Endodermal cell (in vitro differentiated cells): ENCODE measurements at regions not wholly inside any gene's neighbourhood (a gene's known extent, or its start where the extent isn't known, plus 50 kb on each side); places are given as distances from the start of the nearest gene placed in this dataset.

ENCODE experiments used
- DNase-seq: peaks from one replicate; pipeline ENCODE4 v3.0.0-alpha.2; 2017
- H3K27ac ChIP-seq: 2 replicates; pipeline ENCODE4 v1.5.1; 2013; ENCODE audit warnings: mild to moderate bottlenecking, low read depth, low read length, moderate library complexity
- H3K27me3 ChIP-seq: 2 replicates; pipeline ENCODE4 v1.6.1; 2013; ENCODE audit warnings: mild to moderate bottlenecking, low read length, moderate library complexity; ENCODE audit not compliant: insufficient read depth, control insufficient read depth, poor library complexity, severe bottlenecking
- H3K36me3 ChIP-seq: 2 replicates; pipeline ENCODE4 v1.7.0; 2013; ENCODE audit warnings: mild to moderate bottlenecking, low read length, moderate library complexity; ENCODE audit not compliant: control insufficient read depth, insufficient read depth
- H3K4me1 ChIP-seq: one replicate; pipeline ENCODE4 v1.7.0; 2013; ENCODE audit warnings: low read length; ENCODE audit not compliant: control insufficient read depth, insufficient read depth
- H3K4me3 ChIP-seq: 2 replicates; pipeline ENCODE4 v1.5.1; 2013; ENCODE audit warnings: mild to moderate bottlenecking, low read length, moderate library complexity
- H3K9ac ChIP-seq: 2 replicates; pipeline ENCODE4 v1.6.1; 2013; ENCODE audit warnings: mild to moderate bottlenecking, low read length, moderate library complexity; ENCODE audit not compliant: poor library complexity, severe bottlenecking; ENCODE audit errors: extremely low read depth
- H3K9me3 ChIP-seq: 2 replicates; pipeline ENCODE4 v1.6.1; 2013; ENCODE audit warnings: mild to moderate bottlenecking, low read length, moderate library complexity; ENCODE audit not compliant: control insufficient read depth
- H3K27ac Mint-ChIP-seq: 2 replicates; pipeline ENCODE4 v1.8.0; 2020; ENCODE audit warnings: mixed read lengths
- H3K27me3 Mint-ChIP-seq: 2 replicates; pipeline ENCODE4 v1.8.0; 2021; ENCODE audit warnings: mild to moderate bottlenecking, mixed read lengths; ENCODE audit not compliant: insufficient read depth
- H3K36me3 Mint-ChIP-seq: 2 replicates; pipeline ENCODE4 v1.8.0; 2020; ENCODE audit warnings: low read depth, mixed read lengths
- H3K4me1 Mint-ChIP-seq: 2 replicates; pipeline ENCODE4 v1.8.0; 2020; ENCODE audit warnings: mixed read lengths
- H3K4me3 Mint-ChIP-seq: 2 replicates; pipeline ENCODE4 v1.8.0; 2020; ENCODE audit warnings: mild to moderate bottlenecking, moderate library complexity, mixed read lengths
- H3K9me3 Mint-ChIP-seq: 2 replicates; pipeline ENCODE4 v1.8.0; 2020; ENCODE audit warnings: mild to moderate bottlenecking, mixed read lengths
- WGBS, 2 experiments: methylation state at CpG; one replicate each; pipeline versions ENCODE4 v1.1.5 to v1.1.7; 2013; ENCODE audit warnings: missing lambda C conversion rate in 2 of 2, mixed read lengths in 1 of 2; ENCODE audit not compliant: insufficient coverage in 1 of 2, insufficient read length in 1 of 2; 5-methylcytosine and 5-hydroxymethylcytosine counted together
- TF ChIP-seq, protein P1 (sequence below): fragments of 200-600 bp; sonication (generic); conservative IDR thresholded peaks from 2 replicates; pipeline ENCODE4 v1.5.0; 2021; ENCODE audit warnings: antibody characterized with exemption, mild to moderate bottlenecking

DNA sequence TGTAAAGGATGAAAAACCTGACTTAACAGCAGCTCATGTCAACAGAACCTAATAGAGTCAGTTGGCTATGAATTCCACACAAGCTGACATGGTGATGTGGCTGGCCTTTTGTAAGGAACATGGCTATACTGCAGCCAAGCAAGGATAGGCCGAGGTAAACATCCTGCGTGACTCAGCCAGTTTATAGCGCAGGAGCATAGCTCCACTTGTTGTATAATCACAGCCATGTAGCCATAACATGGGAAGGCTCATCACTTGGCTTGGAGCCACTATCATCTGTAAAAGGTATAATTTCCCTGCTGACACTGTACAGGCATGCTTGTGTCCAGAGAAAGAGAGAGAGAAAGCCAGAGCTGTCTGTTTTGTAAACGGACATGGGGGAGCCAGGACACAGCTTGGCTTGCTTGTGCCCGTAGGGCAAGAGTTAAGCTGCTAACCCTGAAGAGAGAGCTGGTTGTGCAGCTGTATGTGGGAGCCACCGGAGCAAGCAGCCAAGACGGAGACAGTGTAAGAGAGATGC lies 104.4 kb upstream of the PLET1 start:
- 82 to 87% methylated on average over 5 to 7 of the region's 7 CpGs for WGBS, 2 experiments
- no peaks in the 10 kb centered on the region for H3K9me3 ChIP-seq
- Mint-ChIP-seq H3K27ac (no peak overlapping the region), H3K4me1 (peaks cover 16% of the 10 kb centered on the region), H3K27me3 (no peaks in the 10 kb centered on the region), H3K9me3 (no peaks in the 10 kb centered on the region), H3K36me3 (no peaks in the 10 kb centered on the region), H3K4me3 (no peak overlapping the region)
- no peak overlapping the region for H3K9ac ChIP-seq
- no peak overlapping the region for H3K27ac ChIP-seq
- no peaks in the 10 kb centered on the region for H3K4me1 ChIP-seq
- no peaks in the 10 kb centered on the region for H3K36me3 ChIP-seq
- TF ChIP-seq, protein P1, sequence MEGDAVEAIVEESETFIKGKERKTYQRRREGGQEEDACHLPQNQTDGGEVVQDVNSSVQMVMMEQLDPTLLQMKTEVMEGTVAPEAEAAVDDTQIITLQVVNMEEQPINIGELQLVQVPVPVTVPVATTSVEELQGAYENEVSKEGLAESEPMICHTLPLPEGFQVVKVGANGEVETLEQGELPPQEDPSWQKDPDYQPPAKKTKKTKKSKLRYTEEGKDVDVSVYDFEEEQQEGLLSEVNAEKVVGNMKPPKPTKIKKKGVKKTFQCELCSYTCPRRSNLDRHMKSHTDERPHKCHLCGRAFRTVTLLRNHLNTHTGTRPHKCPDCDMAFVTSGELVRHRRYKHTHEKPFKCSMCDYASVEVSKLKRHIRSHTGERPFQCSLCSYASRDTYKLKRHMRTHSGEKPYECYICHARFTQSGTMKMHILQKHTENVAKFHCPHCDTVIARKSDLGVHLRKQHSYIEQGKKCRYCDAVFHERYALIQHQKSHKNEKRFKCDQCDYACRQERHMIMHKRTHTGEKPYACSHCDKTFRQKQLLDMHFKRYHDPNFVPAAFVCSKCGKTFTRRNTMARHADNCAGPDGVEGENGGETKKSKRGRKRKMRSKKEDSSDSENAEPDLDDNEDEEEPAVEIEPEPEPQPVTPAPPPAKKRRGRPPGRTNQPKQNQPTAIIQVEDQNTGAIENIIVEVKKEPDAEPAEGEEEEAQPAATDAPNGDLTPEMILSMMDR, result no peak
- H3K27me3 ChIP-seq, result no peaks in the 10 kb centered on the region
- H3K4me3 ChIP-seq, result no peak overlapping the region
- no peak for DNase-seq

DNA sequence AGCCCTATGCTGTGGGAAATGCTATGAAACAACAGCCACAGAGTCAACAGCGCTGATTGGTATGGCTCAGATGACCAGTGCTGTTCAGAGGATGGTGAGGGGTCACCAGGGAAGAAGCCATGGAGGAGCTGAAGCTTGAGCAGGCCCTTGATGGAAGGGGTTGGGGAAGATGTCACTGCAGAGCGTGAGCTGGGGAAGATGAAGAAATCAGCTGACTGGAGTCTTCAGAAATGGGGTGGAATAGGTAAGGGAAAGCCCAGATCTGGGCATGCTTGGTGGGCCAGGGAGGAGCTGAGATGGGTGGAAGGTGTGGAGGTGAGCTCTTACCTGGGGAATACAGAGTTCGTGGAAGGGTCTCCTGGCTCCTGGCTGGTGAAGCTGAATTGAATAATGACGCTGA lies 105.4 kb upstream of the PLET1 start:
- H3K9me3 ChIP-seq, result no peaks in the 10 kb centered on the region
- no peak overlapping the region for H3K4me3 Mint-ChIP-seq
- H3K4me1 Mint-ChIP-seq, result peaks cover 16% of the 10 kb centered on the region
- H3K27me3 ChIP-seq, result no peaks in the 10 kb centered on the region
- TF ChIP-seq, protein P1, result no peak
- no peak overlapping the region for H3K27ac ChIP-seq
- H3K4me1 ChIP-seq, result no peaks in the 10 kb centered on the region
- H3K36me3 ChIP-seq, result no peaks in the 10 kb centered on the region
- no peak overlapping the region for H3K4me3 ChIP-seq
- DNase-seq, result no peak
- no peaks in the 10 kb centered on the region for H3K36me3 Mint-ChIP-seq
- H3K9ac ChIP-seq, result no peak overlapping the region
- 85 to 96% methylated on average over 3 to 4 of the region's 4 CpGs for WGBS, 2 experiments
- no peak overlapping the region for H3K27ac Mint-ChIP-seq
- H3K9me3 Mint-ChIP-seq, result no peaks in the 10 kb centered on the region
- H3K27me3 Mint-ChIP-seq, result peaks cover 4% of the 10 kb centered on the region

GRCh38 chr11:112366777-112367176 lies 106.1 kb upstream of the PLET1 start:
- H3K27ac Mint-ChIP-seq, result no peak overlapping the region
- H3K27me3 Mint-ChIP-seq, result peaks cover 4% of the 10 kb centered on the region
- Histone ChIP-seq H3K4me1 (no peaks in the 10 kb centered on the region), H3K9ac (no peak overlapping the region), H3K4me3 (no peak overlapping the region), H3K27me3 (no peaks in the 10 kb centered on the region), H3K27ac (no peak overlapping the region), H3K36me3 (no peaks in the 10 kb centered on the region), H3K9me3 (no peaks in the 10 kb centered on the region)
- H3K4me1 Mint-ChIP-seq, result peaks cover 16% of the 10 kb centered on the region
- TF ChIP-seq, protein P1, result no peak
- no peak overlapping the region for H3K4me3 Mint-ChIP-seq
- H3K36me3 Mint-ChIP-seq, result no peaks in the 10 kb centered on the region
- DNase-seq, result no peak
- 88 to 92% methylated on average over 3 of the region's 3 CpGs for WGBS, 2 experiments
- H3K9me3 Mint-ChIP-seq, result peaks cover 2% of the 10 kb centered on the region
